Neural cell (in vitro differentiated cells): ENCODE measurements at regions not wholly inside any gene's neighbourhood (a gene's known extent, or its start where the extent isn't known, plus 50 kb on each side); places are given as distances from the start of the nearest gene placed in this dataset.
"Not testable (repeated sequence)": the region's sequence is repeated elsewhere in the genome, so short reads cannot be mapped to it uniquely, and the experiment has no call there.

Experiments used
- H2AFZ ChIP-seq: fragments of 200-600, 300-800 bp; sonication (generic), shearing (Covaris generic); 2 replicates; pipeline ENCODE4 v1.6.0; 2014; ENCODE audit warnings: low read depth, mild to moderate bottlenecking, antibody characterized with exemption, low read length, moderate library complexity
- H3F3A ChIP-seq: fragments of 200-600 bp; shearing (Covaris generic); 2 replicates; pipeline ENCODE4 v1.6.1; 2016; ENCODE audit warnings: mild to moderate bottlenecking, moderate library complexity, mixed read lengths, antibody characterized with exemption, low read length; ENCODE audit not compliant: insufficient read depth, poor library complexity, severe bottlenecking
- H3K27ac ChIP-seq: fragments of 200-600, 300-800 bp; sonication (generic), shearing (Covaris generic); 2 replicates; pipeline ENCODE4 v1.5.1; 2014; ENCODE audit warnings: mild to moderate bottlenecking, low read length, moderate library complexity
- H3K27me3 ChIP-seq: fragments of 300-800, 200-600 bp; sonication (generic), shearing (Covaris generic); 2 replicates; pipeline ENCODE4 v1.6.0; 2014; ENCODE audit warnings: mild to moderate bottlenecking, low read depth, low read length, moderate library complexity; ENCODE audit not compliant: insufficient read depth
- H3K36me3 ChIP-seq: fragments of 300-800, 200-600 bp; sonication (generic), shearing (Covaris generic); 2 replicates; pipeline ENCODE4 v1.5.1; 2014; ENCODE audit warnings: mild to moderate bottlenecking, antibody characterized with exemption, low read length, moderate library complexity; ENCODE audit not compliant: insufficient read depth
- H3K4me2 ChIP-seq: fragments of 300-800, 200-600 bp; sonication (generic), shearing (Covaris generic); 2 replicates; pipeline ENCODE4 v1.6.0; 2014; ENCODE audit warnings: mild to moderate bottlenecking, low read length
- H3K4me3 ChIP-seq: fragments of 300-800, 200-600 bp; sonication (generic), shearing (Covaris generic); 2 replicates; pipeline ENCODE4 v1.5.1; 2014; ENCODE audit warnings: mild to moderate bottlenecking, low read length, moderate library complexity
- H3K79me2 ChIP-seq: fragments of 200-600 bp; shearing (Covaris generic); replicated peaks from 2 replicates; pipeline ENCODE4 v1.6.0; 2014; ENCODE audit warnings: mild to moderate bottlenecking, low read length, moderate library complexity; ENCODE audit not compliant: insufficient read depth
- H3K9ac ChIP-seq: fragments of 300-800, 200-600 bp; sonication (generic), shearing (Covaris generic); 2 replicates; pipeline ENCODE4 v1.6.1; 2016; ENCODE audit warnings: mild to moderate bottlenecking, low read length, mixed read lengths
- H3K9me2 ChIP-seq: fragments of 200-600 bp; shearing (Covaris generic); 2 replicates; pipeline ENCODE4 v1.6.1; 2016; ENCODE audit warnings: mild to moderate bottlenecking, low read length, mixed read lengths; ENCODE audit not compliant: insufficient read depth
- H3K9me3 ChIP-seq: fragments of 200-600, 300-800 bp; sonication (generic), shearing (Covaris generic); 2 replicates; pipeline ENCODE4 v1.6.1; 2016; ENCODE audit warnings: mild to moderate bottlenecking, mixed run types, low read length, moderate library complexity, mixed read lengths
- H4K20me1 ChIP-seq: fragments of 200-600 bp; shearing (Covaris generic); 2 replicates; pipeline ENCODE4 v1.6.1; 2016; ENCODE audit warnings: mild to moderate bottlenecking, mixed run types; ENCODE audit not compliant: insufficient read depth

- not testable (repeated sequence) for H3F3A ChIP-seq, H3K4me3 ChIP-seq, H3K4me2 ChIP-seq, H3K9me3 ChIP-seq, H3K36me3 ChIP-seq, H4K20me1 ChIP-seq, H3K27ac ChIP-seq, H3K27me3 ChIP-seq, H3K9ac ChIP-seq, H2AFZ ChIP-seq, H3K9me2 ChIP-seq, H3K79me2 ChIP-seq
Observed at GRCh38 chr20:29519610-29520241, 1737.7 kb upstream of the DEFB115 start.

DNA sequence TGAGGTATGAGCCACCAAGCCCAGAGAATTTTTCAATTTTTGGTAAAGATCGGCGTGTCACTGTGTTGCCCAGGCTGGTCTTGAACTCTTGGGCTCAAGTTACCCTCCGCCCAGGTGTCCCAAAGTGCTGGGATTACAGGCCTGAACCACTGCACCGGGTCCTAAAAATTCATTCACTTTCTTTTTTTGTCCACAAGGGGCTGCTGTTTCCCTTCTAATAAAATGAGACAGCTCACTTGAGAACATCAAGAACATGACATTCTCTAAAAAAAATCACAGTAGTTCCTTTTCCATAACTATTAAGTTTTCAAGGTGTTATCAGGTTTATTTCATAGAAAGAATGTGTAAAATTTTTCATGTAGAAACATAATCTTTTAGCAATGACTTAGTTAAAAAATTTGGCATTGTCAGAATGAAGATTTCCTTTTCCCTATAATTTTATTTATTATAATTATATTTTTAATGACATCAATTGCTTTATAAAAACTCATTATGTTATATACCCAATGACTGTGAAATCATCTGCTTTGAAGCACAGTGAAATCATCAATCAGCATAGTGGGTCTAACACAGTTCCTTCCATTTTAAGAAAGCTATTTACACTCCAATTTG is 1723.8 kb upstream of the DEFB115 start:
- not testable (repeated sequence) for H3K9me3 ChIP-seq, H2AFZ ChIP-seq, H4K20me1 ChIP-seq

DNA sequence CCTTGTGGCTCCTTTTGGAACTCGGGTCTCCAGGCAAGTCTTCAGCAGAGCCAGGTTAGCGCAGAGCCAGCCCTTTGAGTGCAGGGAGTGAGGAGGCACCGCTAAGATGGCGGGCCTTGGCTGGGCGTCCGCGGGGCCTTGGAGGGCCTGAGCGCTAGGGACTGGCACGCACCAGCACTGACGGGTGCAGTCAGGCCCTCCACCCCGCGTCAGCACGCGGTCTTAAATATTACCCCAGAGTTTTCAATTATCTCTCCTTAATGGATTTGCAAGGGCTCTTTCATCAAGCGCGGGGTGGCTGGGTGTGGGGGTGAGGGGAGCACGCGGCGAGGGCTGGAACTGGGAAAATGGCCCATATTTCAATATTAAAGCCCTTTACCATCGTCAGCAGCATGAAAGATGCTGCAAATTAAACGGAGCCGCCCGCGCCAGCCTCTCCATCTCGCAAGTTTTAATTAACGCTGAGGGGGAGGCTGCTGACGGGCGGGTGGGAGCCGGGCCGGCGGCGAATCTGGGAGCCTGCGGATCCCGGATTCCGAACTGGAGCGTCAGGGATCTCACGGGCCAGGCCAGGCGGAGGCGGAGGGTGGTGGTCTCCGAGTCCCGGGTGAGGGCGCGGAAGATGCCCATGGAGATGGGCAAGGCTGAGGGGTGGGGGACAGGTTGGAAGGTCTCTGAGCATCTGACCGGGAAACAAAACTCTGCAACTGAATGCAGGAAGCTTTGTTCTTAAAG is 1690.4 kb upstream of the DEFB115 start:
- H3K36me3 ChIP-seq, H4K20me1 ChIP-seq, H3K9me3 ChIP-seq, H3K4me2 ChIP-seq, H3K79me2 ChIP-seq, H3K27ac ChIP-seq, H2AFZ ChIP-seq, H3F3A ChIP-seq, H3K4me3 ChIP-seq, H3K27me3 ChIP-seq, H3K9me2 ChIP-seq, H3K9ac ChIP-seq: not testable (repeated sequence)

More for the DNA sequence above, 1723.8 kb upstream of the DEFB115 start:
- H3K27ac ChIP-seq, H3K4me3 ChIP-seq, H3K9me2 ChIP-seq, H3K79me2 ChIP-seq, H3K36me3 ChIP-seq, H3K9ac ChIP-seq, H3F3A ChIP-seq, H3K4me2 ChIP-seq, H3K27me3 ChIP-seq: not testable (repeated sequence)

DNA sequence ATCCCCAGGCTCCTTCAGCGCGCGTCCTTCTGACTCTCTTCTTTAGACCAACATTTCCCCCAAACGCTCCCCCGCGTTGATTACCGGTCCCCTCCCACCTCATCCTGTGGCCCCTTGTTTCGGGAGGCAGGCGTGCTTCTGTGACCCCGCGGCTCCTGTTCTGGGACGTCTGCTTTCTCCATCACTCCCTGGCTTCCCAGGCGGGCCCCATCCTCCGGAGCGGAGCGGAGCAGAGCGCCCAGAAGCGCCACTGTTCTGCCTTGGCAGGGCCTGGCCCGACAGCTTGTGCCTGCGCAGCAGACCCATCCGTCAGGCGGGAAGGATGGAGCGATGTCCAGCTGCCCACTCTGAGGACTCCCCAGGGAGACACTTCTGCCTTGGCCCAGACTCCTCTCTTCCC is 1689.8 kb upstream of the DEFB115 start:
- not testable (repeated sequence) for H3K27ac ChIP-seq, H4K20me1 ChIP-seq, H2AFZ ChIP-seq, H3K9ac ChIP-seq, H3K79me2 ChIP-seq, H3K4me3 ChIP-seq, H3K9me3 ChIP-seq, H3K4me2 ChIP-seq, H3F3A ChIP-seq, H3K36me3 ChIP-seq, H3K9me2 ChIP-seq, H3K27me3 ChIP-seq

GRCh38 chr20:29570126-29570525 is 1687.3 kb upstream of the DEFB115 start:
- H3K27ac ChIP-seq, H3K27me3 ChIP-seq, H2AFZ ChIP-seq, H3K36me3 ChIP-seq, H4K20me1 ChIP-seq, H3K9ac ChIP-seq, H3K79me2 ChIP-seq, H3F3A ChIP-seq, H3K4me3 ChIP-seq, H3K9me2 ChIP-seq, H3K9me3 ChIP-seq, H3K4me2 ChIP-seq: not testable (repeated sequence)

DNA sequence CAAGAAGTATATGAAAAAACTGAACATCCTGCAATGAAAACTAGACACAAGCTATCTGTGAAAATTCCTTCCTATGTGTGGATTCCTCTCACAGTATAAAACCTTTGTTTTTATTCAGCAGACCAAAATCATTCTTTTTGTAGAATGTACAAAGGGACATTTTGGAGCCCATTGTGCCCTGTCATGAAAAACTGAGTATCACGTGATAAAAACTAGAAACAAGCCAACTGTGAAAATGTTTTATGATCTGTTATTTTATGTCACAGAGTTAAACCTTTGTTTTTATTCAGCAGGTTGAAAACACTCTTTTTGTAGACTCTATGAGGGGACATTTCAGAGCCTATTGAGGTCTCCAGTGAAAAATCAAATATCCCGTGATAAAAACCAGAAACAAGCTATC is 1667.9 kb upstream of the DEFB115 start:
- H3K9ac ChIP-seq, H3K27ac ChIP-seq, H3K79me2 ChIP-seq, H2AFZ ChIP-seq, H3K36me3 ChIP-seq, H3K9me3 ChIP-seq, H3K4me2 ChIP-seq, H3K9me2 ChIP-seq, H3K27me3 ChIP-seq, H4K20me1 ChIP-seq, H3K4me3 ChIP-seq, H3F3A ChIP-seq: not testable (repeated sequence)

- H3K36me3 ChIP-seq, H4K20me1 ChIP-seq, H3K9me3 ChIP-seq, H3K4me2 ChIP-seq, H3K27me3 ChIP-seq, H3K27ac ChIP-seq, H3K4me3 ChIP-seq, H3F3A ChIP-seq, H2AFZ ChIP-seq, H3K9ac ChIP-seq, H3K79me2 ChIP-seq, H3K9me2 ChIP-seq: not testable (repeated sequence)
Observed at GRCh38 chr20:29604163-29604562, 1653.3 kb upstream of the DEFB115 start.

DNA sequence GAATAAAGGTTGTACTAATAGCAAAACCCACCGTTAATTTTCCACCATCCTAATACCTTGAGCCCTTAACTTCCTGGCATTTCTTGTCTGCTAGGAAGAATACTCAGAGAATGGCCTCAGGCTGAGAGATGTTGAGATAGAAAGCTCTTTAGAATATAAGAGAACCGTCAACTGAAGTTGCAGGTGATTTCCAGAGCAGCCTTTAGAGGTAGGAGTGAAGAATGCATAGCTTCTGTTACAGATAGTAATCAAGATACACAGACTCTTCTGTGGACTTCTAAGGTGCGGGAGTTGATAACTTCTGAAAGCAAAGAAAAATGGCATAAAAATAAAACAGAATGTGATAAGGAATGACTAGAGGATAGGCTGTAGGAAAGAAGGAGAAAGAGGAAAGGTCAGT is 1651.3 kb upstream of the DEFB115 start:
- not testable (repeated sequence) for H3K4me2 ChIP-seq, H3K9me3 ChIP-seq, H2AFZ ChIP-seq, H4K20me1 ChIP-seq, H3K27ac ChIP-seq, H3K79me2 ChIP-seq, H3K36me3 ChIP-seq, H3K9me2 ChIP-seq, H3K27me3 ChIP-seq, H3K4me3 ChIP-seq, H3F3A ChIP-seq, H3K9ac ChIP-seq
